ENCODE measurements at regions not wholly inside any gene's neighbourhood (a gene's known extent, or its start where the extent isn't known, plus 50 kb on each side); places are given as distances from the start of the nearest gene placed in this dataset.

GRCh38 chr12:34393821-34394150, 371.5 kb downstream of the ALG10 start:
- no peak for TF ChIP-seq EZH2 (IDR thresholded peaks at IDR 0.05; ENCODE audit: low read length, missing control alignments)
- TF ChIP-seq, protein P1, sequence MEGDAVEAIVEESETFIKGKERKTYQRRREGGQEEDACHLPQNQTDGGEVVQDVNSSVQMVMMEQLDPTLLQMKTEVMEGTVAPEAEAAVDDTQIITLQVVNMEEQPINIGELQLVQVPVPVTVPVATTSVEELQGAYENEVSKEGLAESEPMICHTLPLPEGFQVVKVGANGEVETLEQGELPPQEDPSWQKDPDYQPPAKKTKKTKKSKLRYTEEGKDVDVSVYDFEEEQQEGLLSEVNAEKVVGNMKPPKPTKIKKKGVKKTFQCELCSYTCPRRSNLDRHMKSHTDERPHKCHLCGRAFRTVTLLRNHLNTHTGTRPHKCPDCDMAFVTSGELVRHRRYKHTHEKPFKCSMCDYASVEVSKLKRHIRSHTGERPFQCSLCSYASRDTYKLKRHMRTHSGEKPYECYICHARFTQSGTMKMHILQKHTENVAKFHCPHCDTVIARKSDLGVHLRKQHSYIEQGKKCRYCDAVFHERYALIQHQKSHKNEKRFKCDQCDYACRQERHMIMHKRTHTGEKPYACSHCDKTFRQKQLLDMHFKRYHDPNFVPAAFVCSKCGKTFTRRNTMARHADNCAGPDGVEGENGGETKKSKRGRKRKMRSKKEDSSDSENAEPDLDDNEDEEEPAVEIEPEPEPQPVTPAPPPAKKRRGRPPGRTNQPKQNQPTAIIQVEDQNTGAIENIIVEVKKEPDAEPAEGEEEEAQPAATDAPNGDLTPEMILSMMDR (conservative IDR thresholded peaks at IDR 0.05 in 1 of 2, IDR thresholded peaks at IDR 0.05 in 1 of 2; ENCODE audit: low read depth in 1 of 2, low read length in 2 of 2): no peak

All from fibroblast of lung (primary cell).